K562 (cell line): ENCODE measurements at regions not wholly inside any gene's neighbourhood (a gene's known extent, or its start where the extent isn't known, plus 50 kb on each side); places are given as distances from the start of the nearest gene placed in this dataset.

Source experiments
- BDP1 ChIP-seq: IDR thresholded peaks from 3 replicates; pipeline ENCODE4 v1.6.1; 2011; ENCODE audit not compliant: insufficient read length, insufficient read depth
- EP300 ChIP-seq: IDR thresholded peaks from 2 replicates; pipeline ENCODE4 v1.6.1; 2012; ENCODE audit warnings: low read length, improper control_type of control experiment
- GATAD2B ChIP-seq: fragments of 450-650 bp; IDR thresholded peaks from 2 replicates; pipeline ENCODE4 v1.6.1; 2017; ENCODE audit warnings: mild to moderate bottlenecking, borderline replicate concordance
- HCFC1 ChIP-seq: IDR thresholded peaks from 2 replicates; pipeline ENCODE4 v1.6.1; 2012; ENCODE audit warnings: low read depth, low read length, improper control_type of control experiment
- MED1 ChIP-seq: sonication (generic); formaldehyde crosslinking; IDR thresholded peaks from 2 replicates; pipeline ENCODE4 v1.8.1; 2023; ENCODE audit warnings: missing genetic modification reagents, borderline replicate concordance
- MYBL2 ChIP-seq, 2 experiments: fragments of 450-650 bp in 1 of 2; sonication (generic) in 1 of 2; formaldehyde crosslinking in 1 of 2; IDR thresholded peaks; 2 replicates each; pipeline versions ENCODE4 v1.6.1 to v1.8.1; 2017 to 2022; ENCODE audit warnings: borderline replicate concordance in 1 of 2, inconsistent platforms in 1 of 2, low read depth in 1 of 2, mild to moderate bottlenecking in 1 of 2, missing genetic modification reagents in 1 of 2, moderate library complexity in 1 of 2
- SMARCC2 ChIP-seq: fragments of 450-650 bp; IDR thresholded peaks from 2 replicates; pipeline ENCODE4 v1.6.1; 2017; ENCODE audit warnings: antibody characterized with exemption, moderate library complexity, mild to moderate bottlenecking, low read depth
- ZNF780A ChIP-seq: fragments of 250-450 bp; sonication (Bioruptor Pico); IDR thresholded peaks from 2 replicates; pipeline ENCODE4 v1.5.0; 2021; ENCODE audit warnings: mild to moderate bottlenecking
- TF ChIP-seq, protein P1 (sequence below), 3 experiments: IDR thresholded peaks in 2 of 3; conservative IDR thresholded peaks in 1 of 3; 2 replicates each; pipeline ENCODE4 v1.5.1; 2011 to 2012; ENCODE audit warnings: low read length in 3 of 3, mild to moderate bottlenecking in 3 of 3, control low read depth in 2 of 3, improper control_type of control experiment in 1 of 3, inconsistent platforms in 1 of 3, low read depth in 1 of 3, mixed read lengths in 1 of 3, moderate library complexity in 1 of 3; ENCODE audit not compliant: insufficient read depth in 2 of 3

DNA sequence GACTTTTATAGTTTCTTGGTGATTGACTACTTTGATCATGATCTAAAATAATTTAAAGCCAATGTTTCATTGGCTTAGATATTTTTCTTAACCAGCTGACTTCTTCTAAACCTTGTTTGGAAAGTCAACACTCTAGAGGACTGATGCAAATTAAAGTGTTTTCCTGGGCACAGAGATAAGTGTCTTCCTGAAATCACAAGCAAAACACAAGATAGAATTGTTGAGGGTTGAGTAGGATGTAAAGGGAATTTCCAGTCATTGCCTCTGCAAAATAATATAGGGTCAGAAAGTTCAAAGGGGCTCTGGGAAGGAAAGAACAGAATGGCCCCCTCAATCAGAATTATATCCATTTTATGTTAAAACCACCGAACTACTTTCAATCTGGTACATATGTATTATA is 156.3 kb upstream of the LRIG3 start:
- TF ChIP-seq MED1 (CRISPR knock-in tag), result no peak
- TF ChIP-seq EP300, result no peak
- TF ChIP-seq BDP1, result no peak
- TF ChIP-seq, protein P1, sequence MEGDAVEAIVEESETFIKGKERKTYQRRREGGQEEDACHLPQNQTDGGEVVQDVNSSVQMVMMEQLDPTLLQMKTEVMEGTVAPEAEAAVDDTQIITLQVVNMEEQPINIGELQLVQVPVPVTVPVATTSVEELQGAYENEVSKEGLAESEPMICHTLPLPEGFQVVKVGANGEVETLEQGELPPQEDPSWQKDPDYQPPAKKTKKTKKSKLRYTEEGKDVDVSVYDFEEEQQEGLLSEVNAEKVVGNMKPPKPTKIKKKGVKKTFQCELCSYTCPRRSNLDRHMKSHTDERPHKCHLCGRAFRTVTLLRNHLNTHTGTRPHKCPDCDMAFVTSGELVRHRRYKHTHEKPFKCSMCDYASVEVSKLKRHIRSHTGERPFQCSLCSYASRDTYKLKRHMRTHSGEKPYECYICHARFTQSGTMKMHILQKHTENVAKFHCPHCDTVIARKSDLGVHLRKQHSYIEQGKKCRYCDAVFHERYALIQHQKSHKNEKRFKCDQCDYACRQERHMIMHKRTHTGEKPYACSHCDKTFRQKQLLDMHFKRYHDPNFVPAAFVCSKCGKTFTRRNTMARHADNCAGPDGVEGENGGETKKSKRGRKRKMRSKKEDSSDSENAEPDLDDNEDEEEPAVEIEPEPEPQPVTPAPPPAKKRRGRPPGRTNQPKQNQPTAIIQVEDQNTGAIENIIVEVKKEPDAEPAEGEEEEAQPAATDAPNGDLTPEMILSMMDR (IDR thresholded peaks at IDR 0.05 in 2 of 3, conservative IDR thresholded peaks at IDR 0.05 in 1 of 3; ENCODE audit: insufficient read depth in 2 of 3, low read depth in 1 of 3, low read length in 3 of 3), result no peak
- no peak for TF ChIP-seq HCFC1
- no peak for TF ChIP-seq MYBL2 (IDR thresholded peaks at IDR 0.05; ENCODE audit: low read depth)
- no peak for TF ChIP-seq MYBL2 (CRISPR knock-in tag; IDR thresholded peaks at IDR 0.05; ENCODE audit: borderline replicate concordance)
- no peak for TF ChIP-seq GATAD2B
- no peak for TF ChIP-seq ZNF780A
- TF ChIP-seq SMARCC2, result no peak
